OCI-LY7 (cell line): ENCODE measurements at regions not wholly inside any gene's neighbourhood (a gene's known extent, or its start where the extent isn't known, plus 50 kb on each side); places are given as distances from the start of the nearest gene placed in this dataset.
"Not testable (repeated sequence)": the region's sequence is repeated elsewhere in the genome, so short reads cannot be mapped to it uniquely, and the experiment has no call there.

Source experiments
- BruUV-seq: library from RNA; stranded (reverse); fragments of 400-500 nt; replicated peaks from 2 replicates; lab custom pipeline; 2021; lab: Mats Ljungman, UMichigan
- CTCF ChIA-PET: fragments of 300-600 bp; sonication (Branson Sonifier 250); formaldehyde crosslinking; loops from one replicate; lab custom pipeline; 2022; ENCODE audit warnings: antibody characterized with exemption; ENCODE audit not compliant: unreplicated experiment; lab: Charles Lee
- POLR2A ChIA-PET: fragments of 300-600 bp; sonication (Branson Sonifier 250); formaldehyde crosslinking; loops from one replicate; lab custom pipeline; 2022; ENCODE audit warnings: antibody characterized with exemption; lab: Charles Lee
- DNase-seq: peaks from one replicate; pipeline ENCODE4 v3.0.0-alpha.2; 2015; ENCODE audit warnings: low spot score
- H2AFZ ChIP-seq: fragments of 200-600 bp; sonication (generic), shearing (Covaris generic); 2 replicates; pipeline ENCODE4 v1.6.1; 2014; ENCODE audit warnings: mild to moderate bottlenecking, antibody characterized with exemption, low read length, moderate library complexity
- H3K27ac ChIP-seq: fragments of 200-600 bp; sonication (generic); 2 replicates; pipeline ENCODE4 v1.5.1; 2014; ENCODE audit warnings: mixed run types, low read depth, mild to moderate bottlenecking, moderate library complexity, low read length, inconsistent platforms; ENCODE audit not compliant: poor library complexity, severe bottlenecking
- H3K36me3 ChIP-seq: fragments of 200-600 bp; sonication (generic); 2 replicates; pipeline ENCODE4 v1.6.1; 2014; ENCODE audit warnings: mild to moderate bottlenecking, antibody characterized with exemption, low read length, moderate library complexity, mixed read lengths; ENCODE audit not compliant: insufficient read depth
- H3K4me1 ChIP-seq: fragments of 200-600 bp; sonication (generic); 2 replicates; pipeline ENCODE4 v1.5.1; 2014; ENCODE audit warnings: mild to moderate bottlenecking, low read length; ENCODE audit not compliant: insufficient read depth, poor library complexity, severe bottlenecking
- H3K4me2 ChIP-seq: fragments of 200-600 bp; sonication (generic); 2 replicates; pipeline ENCODE4 v1.6.1; 2014; ENCODE audit warnings: mild to moderate bottlenecking, low read length
- H3K4me3 ChIP-seq: fragments of 200-600 bp; sonication (generic); 2 replicates; pipeline ENCODE4 v1.5.1; 2014; ENCODE audit warnings: mild to moderate bottlenecking, low read depth, low read length; ENCODE audit not compliant: poor library complexity, severe bottlenecking
- H3K79me2 ChIP-seq: fragments of 200-600 bp; sonication (generic); 2 replicates; pipeline ENCODE4 v1.6.1; 2016; ENCODE audit warnings: low read depth, mild to moderate bottlenecking, low read length, moderate library complexity, mixed read lengths; ENCODE audit not compliant: insufficient read depth
- H3K9me2 ChIP-seq: fragments of 200-600 bp; sonication (generic); 2 replicates; pipeline ENCODE4 v1.6.1; 2016; ENCODE audit warnings: mild to moderate bottlenecking, low read length, mixed read lengths; ENCODE audit not compliant: insufficient read depth
- H3K9me3 ChIP-seq: fragments of 200-600 bp; sonication (generic); 2 replicates; pipeline ENCODE4 v1.6.1; 2014; ENCODE audit warnings: mild to moderate bottlenecking, mixed run types, low read length, mixed read lengths
- H4K20me1 ChIP-seq: fragments of 200-600 bp; sonication (generic); 2 replicates; pipeline ENCODE4 v1.6.1; 2014; ENCODE audit warnings: mild to moderate bottlenecking, antibody characterized with exemption, low read length, moderate library complexity, mixed read lengths; ENCODE audit not compliant: insufficient read depth
- EZH2phosphoT487 ChIP-seq: fragments of 200-600 bp; sonication (generic); IDR thresholded peaks from 2 replicates; pipeline ENCODE4 v1.6.1; 2018; ENCODE audit warnings: low read depth, borderline replicate concordance, mild to moderate bottlenecking, mixed run types, antibody characterized with exemption, low read length, moderate library complexity, mixed read lengths
- intact Hi-C: fragments of 100-400 bp; cut with micrococcal nuclease; formaldehyde crosslinking; loops from one replicate; pipeline ENCODE4 v1.10.0; 2022; ENCODE audit not compliant: unreplicated experiment
- TF ChIP-seq, protein P1 (sequence below): fragments of 200-600 bp; sonication (generic); conservative IDR thresholded peaks from 2 replicates; pipeline ENCODE4 v1.5.1; 2014; ENCODE audit warnings: mild to moderate bottlenecking, antibody characterized with exemption, low read length, moderate library complexity, mixed read lengths

DNA sequence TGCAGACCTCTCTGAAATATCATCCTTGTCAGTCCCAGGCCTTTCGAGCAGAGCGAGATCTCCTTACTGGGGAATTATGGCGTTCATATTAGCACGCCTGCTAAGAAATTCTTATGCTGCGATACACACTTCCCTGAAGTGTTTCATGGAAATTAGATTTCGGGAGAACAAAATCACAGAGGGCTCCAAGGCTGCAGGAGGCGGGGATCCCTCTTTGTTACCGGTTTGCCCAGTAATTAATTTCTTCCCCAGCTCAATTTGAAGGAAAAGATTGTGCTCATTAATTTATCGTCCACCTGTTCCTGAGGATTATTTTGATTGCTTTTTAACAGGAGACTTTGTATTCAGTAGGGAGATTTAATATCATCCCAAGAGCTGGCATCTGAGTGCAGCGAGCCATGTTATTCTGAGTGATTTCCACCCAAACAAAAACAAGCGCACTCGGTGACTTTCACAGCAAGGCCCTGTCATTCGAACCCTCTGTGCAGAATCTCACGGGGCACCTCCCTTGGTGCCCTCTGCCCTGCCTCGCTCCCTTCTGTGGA lies 202.3 kb upstream of the GALNT2 start:
- Histone ChIP-seq H3K36me3 (no peaks in the 10 kb centered on the region), H3K79me2 (no peaks in the 10 kb centered on the region), H3K4me1 (no peaks in the 10 kb centered on the region), H3K9me2 (no peaks in the 10 kb centered on the region), H4K20me1 (no peaks in the 10 kb centered on the region), H3K4me2 (no peak overlapping the region), H3K27ac (no peak overlapping the region), H3K4me3 (no peak overlapping the region), H3K9me3 (no peaks in the 10 kb centered on the region), H2AFZ (no peak overlapping the region)
- no peak for DNase-seq
- no TSS peak for BruUV-seq
- intact Hi-C loops: no loop called here
- TF ChIP-seq, protein P1, sequence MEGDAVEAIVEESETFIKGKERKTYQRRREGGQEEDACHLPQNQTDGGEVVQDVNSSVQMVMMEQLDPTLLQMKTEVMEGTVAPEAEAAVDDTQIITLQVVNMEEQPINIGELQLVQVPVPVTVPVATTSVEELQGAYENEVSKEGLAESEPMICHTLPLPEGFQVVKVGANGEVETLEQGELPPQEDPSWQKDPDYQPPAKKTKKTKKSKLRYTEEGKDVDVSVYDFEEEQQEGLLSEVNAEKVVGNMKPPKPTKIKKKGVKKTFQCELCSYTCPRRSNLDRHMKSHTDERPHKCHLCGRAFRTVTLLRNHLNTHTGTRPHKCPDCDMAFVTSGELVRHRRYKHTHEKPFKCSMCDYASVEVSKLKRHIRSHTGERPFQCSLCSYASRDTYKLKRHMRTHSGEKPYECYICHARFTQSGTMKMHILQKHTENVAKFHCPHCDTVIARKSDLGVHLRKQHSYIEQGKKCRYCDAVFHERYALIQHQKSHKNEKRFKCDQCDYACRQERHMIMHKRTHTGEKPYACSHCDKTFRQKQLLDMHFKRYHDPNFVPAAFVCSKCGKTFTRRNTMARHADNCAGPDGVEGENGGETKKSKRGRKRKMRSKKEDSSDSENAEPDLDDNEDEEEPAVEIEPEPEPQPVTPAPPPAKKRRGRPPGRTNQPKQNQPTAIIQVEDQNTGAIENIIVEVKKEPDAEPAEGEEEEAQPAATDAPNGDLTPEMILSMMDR: no peak
- TF ChIP-seq EZH2phosphoT487: no peak
- POLR2A ChIA-PET: no interaction called here
- CTCF ChIA-PET: no interaction called here

DNA sequence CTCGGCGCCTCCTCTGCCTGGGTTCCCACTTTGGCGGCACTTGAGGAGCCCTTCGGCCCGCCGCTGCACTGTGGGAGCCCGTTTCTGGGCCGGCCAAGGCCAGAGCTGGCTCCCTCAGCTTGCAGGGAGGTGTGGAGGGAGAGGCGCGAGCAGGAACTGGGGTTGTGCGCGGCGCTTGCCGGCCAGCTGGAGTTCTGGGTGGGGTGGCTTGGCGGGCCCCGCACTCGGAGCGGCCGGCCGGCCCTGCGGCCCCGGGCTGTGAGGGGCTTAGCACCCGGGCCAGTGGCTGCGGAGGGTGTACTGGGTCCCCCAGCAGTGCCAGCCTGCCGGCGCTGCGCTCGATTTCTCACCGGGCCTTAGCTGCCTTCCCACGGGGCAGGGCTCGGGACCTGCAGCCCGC lies 201.7 kb upstream of the GALNT2 start:
- intact Hi-C loops, H3K79me2 ChIP-seq, H3K4me2 ChIP-seq, H3K9me3 ChIP-seq, POLR2A ChIA-PET, H3K36me3 ChIP-seq, H3K4me3 ChIP-seq, H3K4me1 ChIP-seq, BruUV-seq, DNase-seq, H2AFZ ChIP-seq, H3K9me2 ChIP-seq, H4K20me1 ChIP-seq, CTCF ChIA-PET, H3K27ac ChIP-seq: not testable (repeated sequence)

DNA sequence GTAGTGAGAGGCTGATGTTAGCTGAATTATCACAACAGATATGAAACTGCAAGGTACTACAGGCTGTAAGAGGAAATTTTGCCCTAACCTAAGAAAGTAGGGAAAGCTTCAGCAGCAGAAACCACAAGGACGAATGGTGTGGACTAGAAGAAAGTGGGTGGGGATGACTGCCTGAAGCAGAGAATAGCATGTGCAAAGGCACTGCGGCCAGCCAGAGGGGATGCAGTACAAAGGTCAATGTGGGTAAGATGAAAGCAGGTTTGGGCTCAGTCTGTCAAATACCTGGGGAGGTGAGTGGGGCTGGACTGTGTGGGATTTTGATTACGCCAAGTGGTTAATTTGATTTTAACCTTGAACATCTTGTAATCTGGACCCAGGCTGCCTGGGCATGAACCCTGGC lies 199.3 kb upstream of the GALNT2 start:
- Histone ChIP-seq H3K36me3 (no peaks in the 10 kb centered on the region), H2AFZ (no peak overlapping the region), H3K79me2 (no peaks in the 10 kb centered on the region), H3K4me3 (no peak overlapping the region), H4K20me1 (no peaks in the 10 kb centered on the region), H3K9me3 (no peaks in the 10 kb centered on the region), H3K4me1 (no peaks in the 10 kb centered on the region), H3K27ac (no peak overlapping the region), H3K9me2 (no peaks in the 10 kb centered on the region), H3K4me2 (no peak overlapping the region)
- no peak for DNase-seq
- intact Hi-C loops: no loop called here
- POLR2A ChIA-PET: no interaction called here
- CTCF ChIA-PET: no interaction called here
- TF ChIP-seq EZH2phosphoT487: no peak
- TF ChIP-seq, protein P1: no peak
- BruUV-seq: no TSS peak
